WTC11 (cell line): ENCODE measurements at regions not wholly inside any gene's neighbourhood (a gene's known extent, or its start where the extent isn't known, plus 50 kb on each side); places are given as distances from the start of the nearest gene placed in this dataset.

Experiments used
- GABPB1 ChIP-seq: sonication (generic); formaldehyde crosslinking; IDR thresholded peaks from 2 replicates; pipeline ENCODE4 v1.8.1; 2023; ENCODE audit warnings: mild to moderate bottlenecking, missing genetic modification reagents
- NFE2L1 ChIP-seq: sonication (generic); formaldehyde crosslinking; IDR thresholded peaks from 2 replicates; pipeline ENCODE4 v1.8.1; 2023; ENCODE audit warnings: missing genetic modification reagents
- TEAD4 ChIP-seq: sonication (generic); formaldehyde crosslinking; IDR thresholded peaks from 2 replicates; pipeline ENCODE4 v1.8.0; 2022; ENCODE audit warnings: mild to moderate bottlenecking, missing genetic modification reagents
- TF ChIP-seq, protein P1 (sequence below): fragments of 200-600 bp; IDR thresholded peaks from 2 replicates; pipeline ENCODE4 v1.8.0; 2022; ENCODE audit warnings: antibody characterized with exemption

DNA sequence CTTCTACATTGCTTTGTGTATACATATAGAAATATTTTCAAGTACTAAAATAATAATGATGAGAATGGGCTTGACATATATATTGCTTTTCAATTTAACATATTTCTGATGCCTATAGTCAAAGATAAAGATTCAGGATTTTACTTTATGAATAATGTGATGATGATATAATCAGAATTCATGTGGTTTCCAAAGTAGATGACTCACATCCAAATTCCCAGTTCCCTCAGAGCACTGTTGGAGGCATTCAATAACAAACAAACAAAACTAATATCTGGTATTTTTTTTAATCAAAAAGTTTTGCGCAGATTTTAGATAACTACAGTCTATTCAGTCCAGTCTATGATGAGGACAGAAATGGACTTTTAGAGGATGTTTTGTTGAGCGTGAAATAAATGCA lies 2094.5 kb upstream of the CELF4 start:
- TF ChIP-seq GABPB1 (CRISPR knock-in tag) (no peak), TEAD4 (CRISPR knock-in tag) (no peak), NFE2L1 (CRISPR knock-in tag) (no peak)
- TF ChIP-seq, protein P1, sequence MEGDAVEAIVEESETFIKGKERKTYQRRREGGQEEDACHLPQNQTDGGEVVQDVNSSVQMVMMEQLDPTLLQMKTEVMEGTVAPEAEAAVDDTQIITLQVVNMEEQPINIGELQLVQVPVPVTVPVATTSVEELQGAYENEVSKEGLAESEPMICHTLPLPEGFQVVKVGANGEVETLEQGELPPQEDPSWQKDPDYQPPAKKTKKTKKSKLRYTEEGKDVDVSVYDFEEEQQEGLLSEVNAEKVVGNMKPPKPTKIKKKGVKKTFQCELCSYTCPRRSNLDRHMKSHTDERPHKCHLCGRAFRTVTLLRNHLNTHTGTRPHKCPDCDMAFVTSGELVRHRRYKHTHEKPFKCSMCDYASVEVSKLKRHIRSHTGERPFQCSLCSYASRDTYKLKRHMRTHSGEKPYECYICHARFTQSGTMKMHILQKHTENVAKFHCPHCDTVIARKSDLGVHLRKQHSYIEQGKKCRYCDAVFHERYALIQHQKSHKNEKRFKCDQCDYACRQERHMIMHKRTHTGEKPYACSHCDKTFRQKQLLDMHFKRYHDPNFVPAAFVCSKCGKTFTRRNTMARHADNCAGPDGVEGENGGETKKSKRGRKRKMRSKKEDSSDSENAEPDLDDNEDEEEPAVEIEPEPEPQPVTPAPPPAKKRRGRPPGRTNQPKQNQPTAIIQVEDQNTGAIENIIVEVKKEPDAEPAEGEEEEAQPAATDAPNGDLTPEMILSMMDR: no peak
